HG02970 (cell line): ENCODE measurements at regions not wholly inside any gene's neighbourhood (a gene's known extent, or its start where the extent isn't known, plus 50 kb on each side); places are given as distances from the start of the nearest gene placed in this dataset.
"Not testable (repeated sequence)": the region's sequence is repeated elsewhere in the genome, so short reads cannot be mapped to it uniquely, and the experiment has no call there.

Experiments used
- ATAC-seq: cut with Tn5 transposase; IDR thresholded peaks from one replicate; pipeline ENCODE4 v1.9.1; 2021; ENCODE audit warnings: mild to moderate bottlenecking, moderate library complexity, moderate number of reproducible peaks; ENCODE audit not compliant: unreplicated experiment, low FRiP score

DNA sequence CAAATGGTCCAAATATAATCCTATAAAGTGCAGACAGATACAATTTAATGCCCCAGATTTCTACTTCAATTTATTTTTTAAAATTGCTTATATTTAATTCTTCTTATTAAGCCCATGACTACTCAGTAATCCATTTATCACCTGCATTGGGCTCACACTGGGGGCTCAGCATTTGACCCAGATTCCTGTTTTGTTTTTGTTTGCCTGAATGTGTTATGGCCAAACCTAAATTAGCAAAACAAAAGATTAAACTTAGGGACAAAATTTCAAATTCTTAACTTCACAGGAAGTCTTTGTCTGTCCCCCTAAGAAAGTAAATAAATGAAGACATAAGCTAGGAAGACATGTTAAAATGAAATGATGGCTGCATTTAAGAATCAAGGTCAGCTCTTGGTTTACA lies 322.3 kb downstream of the RMST start:
- ATAC-seq: no peak

DNA sequence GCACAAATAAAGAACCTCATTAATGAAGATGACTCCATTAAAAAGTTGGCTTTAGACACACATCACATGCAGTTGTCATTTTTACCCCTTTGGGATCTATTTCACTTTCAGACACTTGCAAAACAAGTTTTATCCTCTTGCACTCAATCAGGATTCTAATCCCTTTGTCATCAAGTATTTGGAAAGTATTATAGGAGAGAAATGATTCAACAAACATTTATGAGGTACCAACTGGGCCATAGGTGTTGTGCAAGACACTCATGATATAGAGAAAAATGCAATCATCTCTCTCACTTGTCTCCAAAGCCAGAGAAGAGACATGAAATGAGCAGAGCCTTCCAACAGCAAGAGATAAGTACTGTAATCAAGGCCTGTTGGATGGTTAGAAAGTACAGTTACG lies 327.7 kb downstream of the RMST start:
- no peak for ATAC-seq

DNA sequence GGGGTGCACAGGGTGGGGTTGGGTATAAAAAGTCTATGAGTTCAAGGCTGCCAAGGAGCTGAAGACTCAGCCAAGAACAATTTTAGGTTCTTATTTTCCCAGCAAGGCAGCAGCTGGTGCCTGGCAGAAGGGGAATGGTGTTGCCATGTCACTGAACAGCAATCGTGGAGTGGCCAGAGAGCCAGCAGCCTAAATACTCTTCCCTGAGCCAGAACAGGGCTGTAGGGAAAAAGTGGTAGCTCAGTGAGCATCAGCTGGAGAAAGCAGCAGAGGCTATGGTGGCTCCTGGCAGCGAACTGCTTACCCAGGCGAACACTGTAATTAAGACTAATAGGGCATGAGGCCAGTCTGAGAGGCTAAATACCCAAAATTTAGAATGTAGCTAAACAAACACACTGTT lies 334.9 kb downstream of the RMST start:
- no peak for ATAC-seq

DNA sequence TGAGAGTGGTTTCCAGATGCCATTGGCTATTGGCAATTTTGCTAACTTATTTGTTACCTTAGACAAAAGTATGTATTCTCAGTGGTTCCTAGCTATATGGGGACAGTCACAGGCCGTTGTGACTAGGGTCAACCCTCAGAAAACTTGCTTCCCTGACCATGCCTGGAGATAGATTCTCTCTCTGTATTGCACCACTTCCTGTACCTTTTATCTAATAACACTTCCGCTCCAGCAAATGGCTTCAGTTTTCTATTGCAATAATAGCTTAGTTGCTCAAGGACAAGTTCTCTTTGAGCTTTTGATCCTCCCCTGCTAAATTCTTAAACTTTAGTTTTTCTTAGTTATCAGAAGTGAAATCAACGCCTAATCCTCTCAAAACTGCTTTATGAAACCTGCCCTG lies 338.0 kb downstream of the RMST start:
- ATAC-seq: no peak

DNA sequence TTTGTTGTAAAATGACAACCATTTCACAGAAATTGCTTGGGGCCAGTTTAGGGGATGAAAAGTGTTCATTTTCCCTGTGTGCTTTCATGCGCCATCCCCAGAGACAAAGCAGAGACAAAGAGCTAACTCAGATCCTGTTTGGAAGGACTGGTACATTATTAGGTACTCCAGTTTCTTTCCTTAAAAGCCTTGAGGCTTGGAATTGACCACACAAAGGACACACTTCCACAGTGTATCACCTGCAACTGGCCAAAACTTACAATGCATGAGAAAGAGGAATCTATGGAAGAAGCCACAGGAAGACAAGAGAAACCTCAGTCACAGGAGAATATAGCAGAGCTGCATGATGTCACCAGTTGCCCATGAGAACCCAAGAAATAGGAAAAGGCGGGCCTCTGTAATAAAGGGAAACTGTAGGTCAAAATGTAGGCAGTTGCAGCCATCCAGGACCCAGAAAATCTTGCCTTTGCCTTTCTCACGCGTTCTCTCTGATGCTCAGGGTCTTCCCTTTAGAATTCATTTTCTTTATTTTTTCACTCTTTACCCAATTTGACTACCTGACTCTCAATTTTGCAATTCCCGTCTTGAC lies 339.0 kb downstream of the RMST start:
- ATAC-seq: no peak

DNA sequence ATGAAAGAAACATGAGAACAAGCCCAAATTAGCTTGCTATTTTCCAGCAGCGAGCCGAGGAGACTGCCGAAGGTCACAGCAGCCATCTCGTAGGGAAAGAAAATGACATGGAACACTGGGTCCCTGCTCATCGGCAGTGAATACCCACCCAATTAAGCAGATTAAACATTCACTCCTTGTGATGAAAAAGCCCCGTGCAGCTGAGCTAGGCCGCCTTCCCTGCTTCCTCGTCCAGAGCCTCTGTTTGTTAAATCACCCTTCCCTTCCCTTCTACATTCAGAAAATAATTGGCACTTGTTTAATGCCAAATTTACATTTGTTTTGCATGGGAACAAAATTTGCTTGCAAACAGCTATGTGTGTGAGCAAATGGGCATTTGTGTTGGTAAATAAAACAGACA lies 342.5 kb downstream of the RMST start:
- no peak for ATAC-seq

DNA sequence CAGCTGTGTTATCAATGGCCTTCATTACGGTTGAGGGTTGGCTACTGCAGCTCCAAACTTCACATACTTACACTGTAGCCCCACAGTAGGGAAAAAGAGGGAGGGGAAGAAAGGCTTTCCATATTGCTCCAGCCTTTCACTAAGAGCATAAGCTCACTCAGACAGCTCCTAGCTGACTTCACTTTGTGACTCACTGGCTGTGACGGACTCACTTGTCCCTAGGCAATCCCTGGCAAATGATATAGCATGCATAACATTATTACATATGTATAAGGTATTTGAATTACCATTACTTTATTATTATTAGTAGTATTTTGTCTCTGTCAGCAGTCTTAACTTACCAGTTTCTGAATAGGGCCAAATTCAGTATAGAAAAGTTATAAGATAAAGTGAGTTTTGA lies 350.7 kb downstream of the RMST start:
- no peak for ATAC-seq

DNA sequence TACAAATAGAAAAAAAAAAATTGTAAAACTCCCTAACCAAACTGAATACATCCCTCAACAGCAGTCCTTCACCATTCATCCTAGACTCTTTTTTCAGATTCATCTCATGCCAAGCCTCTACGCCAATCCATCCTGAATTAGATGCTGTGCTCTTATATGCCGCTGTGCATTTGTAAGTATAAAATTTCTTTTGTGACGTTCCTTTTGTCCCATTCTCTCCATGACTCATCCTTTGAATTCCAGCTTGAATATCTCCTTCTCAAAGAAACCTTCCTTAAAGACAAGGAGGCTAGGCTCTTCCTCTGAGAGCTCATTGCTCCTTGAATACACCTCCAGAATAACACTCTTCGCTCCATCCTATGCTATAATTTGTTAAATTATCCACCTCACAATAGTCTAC lies 359.2 kb downstream of the RMST start:
- no peak for ATAC-seq

DNA sequence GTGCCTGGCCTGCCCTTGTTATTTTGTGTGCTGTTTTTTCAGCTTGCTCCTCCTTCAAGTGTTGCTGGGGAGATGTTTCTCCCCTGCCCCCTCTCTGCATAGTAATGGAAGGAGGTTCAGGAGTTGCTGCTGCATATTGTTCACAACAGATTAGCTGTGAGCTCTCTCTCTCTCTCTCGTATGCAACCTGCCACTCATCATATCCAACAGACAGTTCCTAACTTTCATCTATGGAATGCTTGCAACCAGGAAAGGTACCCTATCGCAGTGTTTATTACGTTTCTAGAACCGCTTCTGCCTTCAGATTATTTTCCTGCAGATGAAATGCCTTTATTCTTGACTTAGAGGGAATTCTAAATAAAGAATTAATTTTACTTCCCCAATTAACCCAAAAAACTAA lies 372.9 kb downstream of the RMST start:
- ATAC-seq: no peak

DNA sequence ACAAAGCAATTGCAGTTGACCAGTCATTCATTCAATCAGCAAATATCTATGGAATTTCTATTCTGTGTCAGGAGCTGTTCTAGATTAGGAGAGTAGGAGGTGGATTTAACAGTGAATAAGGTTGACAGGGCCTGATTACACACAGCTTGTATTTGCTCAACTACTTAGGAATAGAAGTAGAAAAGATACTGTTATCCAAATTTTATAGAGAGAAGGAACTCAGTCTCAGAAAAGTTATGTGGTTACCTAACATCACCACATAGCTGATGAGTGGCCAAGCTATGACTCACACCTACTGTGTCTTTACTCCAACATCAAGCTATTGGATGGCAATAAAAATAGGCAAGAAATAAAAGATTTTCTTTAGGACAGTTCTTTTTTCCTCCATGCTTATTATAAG lies 374.8 kb downstream of the RMST start:
- ATAC-seq: no peak

DNA sequence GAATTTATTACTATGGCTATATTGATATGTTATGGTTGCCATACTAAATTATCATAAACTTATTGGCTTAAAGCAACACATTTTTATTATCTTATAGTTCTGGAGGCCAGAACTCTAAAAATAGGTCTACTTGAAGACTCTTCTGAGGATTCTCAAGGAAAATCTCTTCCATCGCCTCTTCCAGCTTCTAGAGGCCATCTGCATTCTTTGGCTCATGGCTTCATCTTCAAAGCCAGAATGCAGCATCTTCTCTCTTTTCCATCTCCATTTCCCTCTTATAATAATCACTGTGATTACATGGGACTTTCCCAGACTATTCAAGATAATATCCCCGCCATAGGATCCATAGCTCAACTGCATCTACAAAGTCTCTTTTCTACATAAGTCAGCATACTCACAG lies 385.4 kb downstream of the RMST start:
- no peak for ATAC-seq

DNA sequence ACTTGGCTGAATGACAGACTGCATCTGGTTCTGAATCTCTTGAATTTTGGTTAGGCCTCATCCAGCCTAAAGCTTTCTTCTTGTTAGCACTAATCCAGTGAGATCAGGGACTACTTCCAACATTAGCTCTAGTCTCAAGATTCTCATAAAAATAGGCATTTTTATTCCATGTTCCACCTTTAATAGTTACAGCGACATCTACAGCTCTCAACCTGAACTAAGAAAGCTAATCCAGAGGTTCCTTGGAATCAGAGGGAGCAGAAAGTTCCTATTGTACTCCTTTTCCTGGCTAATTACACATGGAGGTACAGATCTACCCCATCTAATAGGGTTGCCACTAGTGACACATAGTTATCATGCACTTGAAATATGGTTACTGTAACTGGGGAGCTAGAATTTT lies 391.9 kb downstream of the RMST start:
- ATAC-seq: no peak

DNA sequence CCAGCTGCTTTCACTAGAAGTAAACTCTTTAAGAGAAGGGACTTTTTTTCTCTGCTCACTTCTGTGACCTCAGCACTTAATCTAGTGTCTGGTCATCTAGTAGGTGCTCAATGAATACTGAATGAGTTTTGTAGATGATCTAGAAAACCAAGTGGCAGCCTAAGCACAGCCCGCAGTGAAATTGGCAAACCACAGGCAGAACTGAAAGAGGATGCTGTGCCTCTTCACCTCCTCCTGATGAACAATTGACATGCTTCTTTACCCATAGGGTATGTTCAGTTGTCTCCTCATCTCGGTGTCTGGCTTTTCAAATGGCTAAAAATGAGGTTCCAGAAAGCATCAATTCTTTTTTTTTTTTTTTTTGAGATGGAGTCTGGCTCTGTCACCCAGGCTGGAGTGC lies 399.5 kb downstream of the RMST start:
- ATAC-seq: no peak

DNA sequence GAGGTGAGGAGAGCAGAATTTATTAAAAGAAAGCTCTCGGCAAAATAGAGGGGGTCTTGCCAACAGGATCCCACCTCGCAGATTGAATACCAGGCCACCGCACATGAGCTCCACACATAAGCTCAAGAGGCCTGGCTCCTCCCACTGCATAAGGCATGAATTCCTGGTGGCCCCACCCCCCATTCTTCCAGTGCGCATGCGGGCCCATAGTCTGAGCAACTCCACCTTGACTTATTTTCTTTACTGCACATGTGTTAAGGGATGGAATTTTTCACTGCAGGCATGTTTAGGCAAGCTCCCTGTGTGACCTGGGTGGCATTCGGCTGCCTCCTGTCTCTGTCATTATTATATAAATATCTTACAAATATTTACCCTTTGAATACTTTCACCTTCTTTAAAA lies 412.5 kb downstream of the RMST start:
- ATAC-seq: no peak

DNA sequence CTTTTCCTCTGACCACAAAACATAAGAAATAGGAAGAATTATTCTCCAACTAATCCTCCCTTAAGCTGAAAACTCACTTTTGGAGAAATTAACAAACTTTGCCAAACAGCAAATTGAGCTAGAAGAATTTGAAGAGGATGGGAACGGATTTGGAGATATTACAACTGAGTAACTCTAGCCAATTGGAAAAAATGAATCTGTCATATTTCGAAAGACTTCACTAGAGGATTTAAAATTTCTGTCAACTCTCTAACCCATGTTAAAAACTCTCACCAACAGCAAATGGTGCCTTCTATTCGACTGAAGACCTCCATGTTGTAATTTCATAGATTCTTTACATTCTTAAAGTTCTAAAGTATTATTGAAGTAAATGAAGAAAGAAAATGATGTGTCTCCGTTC lies 414.2 kb downstream of the RMST start:
- ATAC-seq: no peak

DNA sequence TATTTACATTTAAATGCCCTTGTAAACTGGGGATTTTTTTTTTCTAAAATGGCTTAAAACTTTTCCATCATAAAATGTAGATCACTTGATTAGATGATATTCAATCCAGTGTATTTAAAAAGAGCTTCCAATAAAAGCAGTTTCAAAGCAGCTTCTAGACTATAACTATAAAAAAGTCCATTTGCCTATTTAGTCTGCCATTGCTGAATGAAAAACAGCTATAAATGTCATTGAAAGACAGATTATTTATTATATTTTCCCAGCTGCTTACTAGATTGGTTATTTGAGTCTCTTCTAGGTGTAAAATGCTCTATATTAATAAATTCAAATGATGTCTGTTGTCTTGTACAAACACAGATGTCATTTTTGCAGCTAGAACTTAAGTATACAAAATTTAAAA lies 414.8 kb downstream of the RMST start:
- no peak for ATAC-seq

DNA sequence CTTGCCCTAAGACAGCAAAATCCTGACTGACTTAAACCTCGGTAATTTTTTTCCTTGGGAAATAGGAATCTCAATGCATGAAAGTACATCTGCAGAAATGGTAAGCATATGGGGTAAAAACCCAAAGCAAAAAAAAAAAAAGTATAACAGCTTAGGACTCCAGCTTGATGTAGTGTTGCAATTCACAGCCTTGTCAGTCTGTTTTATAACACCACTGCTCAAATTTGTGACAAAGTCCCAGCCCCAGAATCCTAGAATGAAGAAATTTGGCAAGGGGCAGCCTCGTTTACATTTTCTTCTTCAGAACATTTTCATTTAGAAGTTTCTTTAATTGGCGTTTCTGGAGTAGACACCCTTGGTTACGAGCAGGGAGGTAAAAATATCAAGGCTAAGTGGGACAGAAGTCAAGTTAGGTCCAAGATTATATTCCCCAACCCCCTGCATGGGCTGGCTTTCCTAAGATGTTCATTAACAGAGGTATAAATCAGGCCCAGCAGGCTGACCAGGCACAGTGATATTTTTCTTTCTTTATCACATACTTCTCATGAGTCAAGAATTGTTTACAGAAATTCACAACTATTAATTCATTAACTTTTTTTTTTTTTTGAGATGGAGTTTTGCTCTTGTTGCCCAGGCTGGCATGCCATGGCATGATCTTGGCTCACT lies 424.0 kb downstream of the RMST start:
- no peak for ATAC-seq

DNA sequence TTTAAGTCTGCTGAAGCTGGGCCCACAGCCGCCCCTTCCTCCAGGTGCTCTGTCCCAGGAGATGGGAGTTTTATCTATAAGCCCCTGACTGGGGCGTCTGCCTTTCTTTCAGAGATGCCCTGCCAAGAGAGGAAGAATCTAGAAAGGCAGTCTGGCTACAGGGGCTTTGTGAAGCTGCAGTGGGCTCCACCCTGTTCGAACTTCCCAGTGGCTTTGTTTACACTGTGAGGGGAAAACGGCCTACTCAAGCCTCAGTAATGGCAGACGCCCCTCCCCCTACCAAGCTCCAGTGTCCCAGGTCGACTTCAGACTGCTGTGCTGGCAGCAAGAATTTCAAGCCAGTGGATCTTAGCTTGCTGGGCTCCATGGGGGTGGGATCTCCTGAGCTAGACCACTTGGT lies 435.3 kb downstream of the RMST start:
- not testable (repeated sequence) for ATAC-seq

DNA sequence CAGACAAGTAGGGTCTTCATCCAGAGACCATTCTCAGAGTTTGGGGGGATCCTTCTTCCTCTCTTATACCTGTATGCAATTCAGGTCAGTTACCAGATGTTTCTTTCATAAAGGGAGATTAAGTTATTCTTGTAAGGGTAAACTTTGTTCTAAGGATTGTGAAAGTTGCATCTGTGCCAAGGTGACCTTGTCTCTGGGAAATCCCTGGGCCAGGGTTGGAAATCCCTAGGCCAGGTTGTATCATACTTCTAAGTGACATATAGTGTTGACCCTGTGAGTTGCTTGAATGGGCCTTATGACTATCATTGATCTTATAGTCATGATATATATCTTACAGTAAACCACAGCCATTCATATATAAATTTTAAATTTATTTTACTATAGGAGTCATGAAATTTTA lies 436.9 kb downstream of the RMST start:
- no peak for ATAC-seq

DNA sequence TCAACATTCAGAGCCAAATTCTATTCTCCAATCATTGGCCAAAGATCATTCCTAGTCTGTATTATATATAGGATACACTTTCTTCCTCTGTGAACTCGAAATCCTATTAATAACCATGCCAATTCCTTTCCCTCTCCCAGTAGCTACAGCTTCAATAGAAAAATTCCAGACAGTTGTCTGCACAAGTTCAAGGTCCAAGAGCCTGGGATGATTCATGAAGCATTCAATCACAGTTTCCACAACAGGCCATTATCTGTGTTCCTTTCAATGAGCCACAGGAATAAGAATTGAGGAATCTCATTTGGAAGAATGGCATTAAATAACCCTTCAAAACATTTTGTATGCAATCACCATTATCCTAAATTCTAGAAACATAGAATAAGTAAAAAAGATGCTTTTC lies 437.4 kb downstream of the RMST start:
- ATAC-seq: no peak

DNA sequence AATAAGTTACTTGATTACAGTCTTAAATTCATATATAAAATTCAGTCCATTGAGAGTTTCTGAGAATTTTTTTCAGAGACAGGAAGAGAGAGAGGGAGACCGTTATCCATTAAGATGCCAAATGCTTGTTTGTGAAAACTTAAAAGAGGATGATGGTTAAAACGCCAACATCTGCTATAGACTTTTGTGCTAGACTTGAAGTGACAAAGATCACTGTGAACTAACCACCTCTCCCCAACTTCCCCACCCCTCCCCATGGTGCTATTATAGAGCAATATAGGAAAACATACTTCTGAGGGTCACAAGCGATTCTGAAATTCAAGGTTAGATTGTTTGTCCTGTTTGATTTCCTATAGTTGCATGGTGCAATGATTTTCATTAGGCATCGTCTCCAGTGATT lies 440.8 kb downstream of the RMST start:
- ATAC-seq: no peak

DNA sequence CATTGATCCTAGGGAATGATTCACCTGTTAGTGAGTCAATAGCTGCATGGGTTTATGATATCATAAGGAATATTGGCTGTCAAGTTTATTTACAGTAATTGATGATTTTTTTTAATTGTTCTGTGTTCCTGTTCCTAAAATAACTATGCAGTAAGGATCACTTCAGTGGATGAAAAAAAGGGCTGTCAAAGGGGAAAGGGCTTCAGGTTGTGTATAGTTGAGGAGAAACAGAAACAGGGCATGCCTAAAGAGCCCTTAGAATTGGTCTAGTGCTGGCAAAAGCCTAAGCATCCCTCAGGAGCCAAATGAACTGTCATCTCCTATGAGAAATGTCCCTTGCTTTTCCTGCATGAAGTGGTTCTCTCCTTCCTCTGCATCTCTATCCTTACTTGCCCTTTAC lies 444.9 kb downstream of the RMST start:
- no peak for ATAC-seq

DNA sequence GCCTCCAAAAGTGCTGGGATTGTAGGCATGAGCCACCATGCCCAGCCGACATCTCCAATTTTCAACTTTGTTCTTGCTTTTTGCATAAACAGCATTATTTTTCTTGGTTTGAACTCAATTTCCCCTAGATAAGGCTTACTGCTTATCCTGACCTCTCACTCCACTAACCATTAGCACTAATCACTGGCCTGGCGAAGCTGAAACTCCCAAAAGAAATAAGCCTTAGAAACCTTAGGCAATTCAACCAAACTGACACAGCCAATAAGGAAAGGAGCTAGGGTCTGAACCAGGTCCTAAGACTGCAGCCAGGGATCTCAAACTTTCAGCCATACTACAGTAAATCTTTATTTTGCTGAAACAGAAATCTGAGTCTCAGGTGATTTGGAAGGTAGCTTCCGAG lies 448.0 kb downstream of the RMST start:
- ATAC-seq: no peak
